GM18519 (cell line): ENCODE measurements at regions not wholly inside any gene's neighbourhood (a gene's known extent, or its start where the extent isn't known, plus 50 kb on each side); places are given as distances from the start of the nearest gene placed in this dataset.
"Not testable (repeated sequence)": the region's sequence is repeated elsewhere in the genome, so short reads cannot be mapped to it uniquely, and the experiment has no call there.

Experiments used
- ATAC-seq: cut with Tn5 transposase; IDR thresholded peaks from one replicate; pipeline ENCODE4 v1.9.1; 2021; ENCODE audit warnings: mild to moderate bottlenecking, moderate library complexity; ENCODE audit not compliant: unreplicated experiment, low FRiP score

DNA sequence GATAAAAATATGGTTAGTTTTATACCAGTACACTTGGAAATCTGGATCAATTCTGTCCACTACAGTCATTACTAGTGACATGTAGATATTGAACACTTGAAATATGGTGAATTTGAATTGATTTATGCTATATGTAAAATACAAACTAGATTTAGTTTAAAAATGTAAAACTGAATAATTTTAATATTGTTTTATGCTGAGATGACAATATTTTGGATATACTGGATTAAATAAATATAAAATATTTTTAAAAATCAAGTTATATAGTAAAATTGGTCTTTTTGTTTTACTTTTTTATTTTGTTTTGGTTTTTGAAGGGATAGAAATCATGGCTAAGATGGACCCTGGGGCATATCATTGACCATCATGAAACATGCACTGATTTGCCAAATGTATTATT lies 1372.8 kb upstream of the CDH18 start:
- not testable (repeated sequence) for ATAC-seq

DNA sequence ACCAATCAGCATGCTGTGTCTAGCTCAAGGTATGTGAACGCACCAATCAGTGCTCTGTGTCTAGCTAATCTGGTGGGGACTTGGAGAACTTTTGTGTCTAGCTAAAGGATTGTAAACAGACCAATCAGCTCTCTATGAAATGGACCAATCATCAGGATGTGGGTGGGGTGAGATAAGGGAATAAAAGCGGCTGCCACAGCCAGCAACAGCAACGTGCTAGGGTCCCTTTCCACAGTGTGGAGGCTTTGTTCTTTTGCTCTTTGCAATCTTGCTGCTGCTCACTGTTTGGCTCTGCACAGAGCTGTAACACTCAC lies 1353.9 kb upstream of the CDH18 start:
- ATAC-seq, result not testable (repeated sequence)

DNA sequence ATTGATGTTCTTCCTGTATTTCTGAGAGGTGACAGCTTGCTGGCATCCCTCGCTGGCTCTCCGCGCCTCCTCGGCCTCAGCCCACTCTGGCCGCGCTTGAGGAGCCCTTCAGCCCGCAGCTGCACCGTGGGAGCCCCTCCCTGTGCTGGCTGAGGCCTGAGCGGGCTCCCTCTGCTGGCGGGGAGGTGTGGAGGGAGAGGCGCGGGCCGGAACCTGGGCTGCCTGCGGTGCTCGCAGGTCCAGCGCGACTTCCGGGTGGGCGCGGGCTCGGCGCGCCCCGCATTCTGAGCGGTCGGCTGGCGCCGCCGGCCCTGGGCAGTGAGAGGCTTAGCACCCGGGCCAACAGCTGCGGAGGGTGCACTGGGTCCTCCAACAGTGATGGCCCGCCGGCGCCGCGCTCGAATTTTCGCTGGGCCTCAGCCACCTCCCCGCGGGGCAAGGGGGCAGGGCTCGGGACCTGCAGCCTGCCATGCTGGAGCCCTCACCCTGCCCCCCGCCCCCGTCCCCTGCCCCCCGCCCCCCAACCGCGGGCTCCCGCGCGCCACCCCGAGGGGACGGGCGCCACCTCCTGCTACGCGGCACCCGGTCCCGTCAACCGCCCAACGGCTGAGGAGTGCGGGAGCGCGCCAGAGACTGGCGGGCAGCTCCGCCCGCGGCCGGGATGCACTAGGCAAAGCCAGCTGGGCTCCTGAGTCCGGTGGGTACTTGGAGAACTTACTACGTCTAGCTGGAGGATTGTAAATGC lies 1353.4 kb upstream of the CDH18 start:
- not testable (repeated sequence) for ATAC-seq

DNA sequence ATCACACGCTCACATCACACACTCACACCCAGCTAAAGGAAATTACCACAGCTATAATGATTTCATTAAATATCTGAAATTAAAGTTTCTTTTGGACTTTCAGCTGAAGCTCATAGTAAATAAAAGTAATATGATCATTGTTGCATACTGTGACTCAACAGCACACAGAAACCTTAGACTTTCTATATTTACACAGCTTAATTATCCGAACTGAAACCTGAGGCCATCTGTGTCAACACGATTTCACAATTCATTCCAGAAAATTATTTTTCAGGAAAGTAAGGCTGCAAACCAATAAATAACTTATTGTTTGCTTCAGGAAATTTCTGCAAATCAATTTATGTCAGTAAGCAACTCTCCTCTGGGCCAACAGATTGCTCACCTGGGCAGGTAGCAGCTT lies 1352.2 kb upstream of the CDH18 start:
- ATAC-seq, result not testable (repeated sequence)

DNA sequence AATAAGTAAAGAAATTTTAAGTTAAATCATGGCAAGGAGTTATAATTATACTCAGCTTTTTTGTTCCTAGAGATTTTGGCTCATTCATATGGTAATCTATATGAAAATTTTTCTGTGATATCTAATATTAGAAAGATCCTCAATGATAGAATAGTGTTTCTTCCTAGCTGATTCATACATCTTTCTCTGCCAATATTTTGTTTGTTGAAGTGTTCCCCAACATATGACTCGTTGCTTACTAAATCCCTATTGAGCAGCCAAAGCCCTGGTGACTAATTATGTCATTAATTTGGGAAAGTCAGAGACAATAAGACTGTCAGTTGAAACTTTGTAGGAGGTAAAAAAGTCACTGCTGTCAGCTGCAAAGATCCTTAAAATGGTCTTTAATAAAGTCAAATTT lies 1348.5 kb upstream of the CDH18 start:
- ATAC-seq, result not testable (repeated sequence)

DNA sequence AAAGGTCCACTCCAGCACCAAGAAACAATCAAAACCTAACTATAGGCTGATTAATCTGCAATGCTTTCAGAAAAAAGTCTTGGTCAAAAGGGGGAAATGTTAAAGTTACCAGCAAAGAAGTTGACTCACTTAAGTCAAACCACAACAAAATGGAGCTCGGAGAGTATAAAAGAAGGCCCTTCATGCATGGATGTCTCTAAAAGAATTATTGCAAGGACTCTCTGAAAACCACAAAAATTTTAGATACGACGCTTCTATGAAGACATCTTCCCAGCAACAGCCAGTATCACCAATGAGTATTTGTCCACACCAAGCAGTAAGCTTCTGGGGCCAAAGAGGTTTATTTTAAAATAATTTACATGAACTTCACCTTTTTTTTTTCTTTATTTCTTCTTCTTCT lies 1327.4 kb upstream of the CDH18 start:
- not testable (repeated sequence) for ATAC-seq

DNA sequence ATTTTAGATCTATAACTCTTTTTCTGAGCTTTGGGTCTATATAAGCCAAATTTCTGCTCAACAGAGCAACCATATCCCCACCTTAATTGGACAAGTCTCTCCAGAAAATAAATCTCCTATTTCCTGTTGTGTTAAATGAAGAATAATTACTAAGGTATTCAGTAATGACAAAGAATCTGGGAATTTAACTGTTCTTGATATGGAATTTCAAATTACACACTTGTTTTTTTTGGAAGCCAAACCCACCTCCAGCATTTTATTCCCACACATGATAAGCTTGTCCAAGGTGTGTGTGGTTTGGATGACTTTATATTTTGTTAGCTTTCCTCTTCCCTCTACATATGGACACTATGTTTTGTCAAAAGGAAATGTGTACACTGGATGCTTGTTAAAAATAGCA lies 1313.2 kb upstream of the CDH18 start:
- ATAC-seq, result not testable (repeated sequence)

DNA sequence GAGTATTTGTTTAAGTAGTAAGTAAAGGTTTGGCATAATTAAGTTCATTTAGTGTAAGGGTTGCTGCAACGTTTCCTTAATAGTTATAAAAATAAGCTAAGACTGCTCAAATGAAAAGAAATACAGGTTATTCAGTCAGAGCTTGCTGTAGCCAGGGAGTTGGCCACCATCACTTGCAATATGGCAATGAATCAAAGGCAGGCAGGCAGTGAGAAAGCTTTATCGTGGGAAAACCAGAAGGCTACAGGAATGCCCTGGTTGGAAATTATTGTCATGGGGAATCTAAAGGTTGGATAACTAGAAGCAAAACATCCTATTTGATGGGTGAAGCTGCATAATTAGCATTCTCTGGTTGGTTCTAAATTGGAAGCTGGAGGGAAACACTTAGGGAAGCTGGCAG lies 1286.4 kb upstream of the CDH18 start:
- ATAC-seq, result not testable (repeated sequence)

DNA sequence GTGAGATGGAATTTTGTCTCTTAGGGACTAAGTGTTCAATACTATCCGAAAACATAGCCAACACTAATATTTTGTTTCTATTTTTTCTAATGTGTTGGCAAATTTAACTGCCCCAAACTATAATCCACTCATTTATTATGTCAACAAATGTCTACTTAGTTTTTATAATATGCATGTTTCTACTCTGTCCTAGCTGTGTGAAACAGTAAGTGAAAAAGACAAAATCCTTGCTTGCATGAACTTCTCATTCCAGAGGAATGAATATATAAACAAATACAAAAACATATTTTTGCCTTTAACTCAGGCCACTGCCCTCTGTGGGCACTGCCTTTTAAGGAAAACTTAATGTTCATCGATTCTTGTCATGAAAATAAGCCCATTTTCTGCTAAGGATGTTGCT lies 1275.4 kb upstream of the CDH18 start:
- no peak for ATAC-seq

DNA sequence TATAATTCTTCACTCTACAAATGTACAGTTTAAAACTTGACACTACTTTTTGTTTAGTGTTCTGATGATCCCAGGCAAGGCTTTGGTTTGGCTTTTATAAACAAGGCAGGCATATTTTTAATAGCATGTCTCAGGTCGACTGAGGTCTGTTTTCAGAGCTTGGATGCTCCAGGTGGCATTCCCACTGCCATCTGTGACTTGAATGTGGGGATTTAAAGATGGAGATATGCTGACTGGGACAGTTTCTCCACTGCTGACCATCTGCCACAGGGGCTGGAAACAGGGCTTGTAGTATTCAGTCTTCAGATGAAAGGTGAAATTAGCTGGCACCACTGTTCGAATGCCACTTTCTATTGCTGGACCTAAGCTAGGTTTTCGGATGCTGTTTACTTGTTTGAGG lies 1266.2 kb upstream of the CDH18 start:
- ATAC-seq, result no peak

DNA sequence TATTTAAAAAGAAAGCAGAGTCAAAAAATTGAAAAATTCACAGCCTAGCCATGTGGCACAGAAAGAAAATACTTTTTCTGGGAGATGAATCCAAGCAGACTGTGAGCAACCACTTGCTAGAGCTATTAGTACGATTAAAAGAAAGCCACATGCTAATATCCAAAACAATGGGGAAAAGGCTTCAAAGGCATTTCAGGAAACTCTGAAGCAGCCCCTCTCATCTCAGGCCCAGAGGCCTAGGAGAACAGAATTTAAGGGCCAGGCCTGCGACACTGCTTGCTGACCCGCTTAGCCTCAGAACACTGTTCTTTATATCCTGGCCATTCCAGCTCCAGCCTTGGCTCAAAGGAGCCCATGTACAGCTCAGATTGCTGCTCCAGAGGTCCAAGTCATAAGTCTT lies 1257.0 kb upstream of the CDH18 start:
- ATAC-seq, result no peak

DNA sequence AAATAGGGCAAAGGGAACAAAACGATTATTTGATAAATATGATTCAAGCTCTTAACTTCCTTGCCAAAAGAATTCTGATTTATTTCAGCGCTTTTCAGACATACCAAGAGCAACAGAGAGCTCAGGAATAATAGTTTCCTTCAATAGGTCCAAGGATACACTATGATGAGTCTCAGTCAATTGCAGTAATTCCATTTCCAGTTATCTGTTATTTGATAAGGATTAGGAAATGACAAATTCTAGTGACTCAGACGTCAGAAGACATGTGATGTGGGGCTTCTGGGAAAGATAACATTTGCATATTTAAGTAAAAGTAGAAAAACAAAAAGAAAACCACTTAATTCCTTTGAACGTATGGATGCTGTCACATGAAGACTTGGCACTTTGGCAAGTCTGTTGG lies 1250.8 kb upstream of the CDH18 start:
- no peak for ATAC-seq

DNA sequence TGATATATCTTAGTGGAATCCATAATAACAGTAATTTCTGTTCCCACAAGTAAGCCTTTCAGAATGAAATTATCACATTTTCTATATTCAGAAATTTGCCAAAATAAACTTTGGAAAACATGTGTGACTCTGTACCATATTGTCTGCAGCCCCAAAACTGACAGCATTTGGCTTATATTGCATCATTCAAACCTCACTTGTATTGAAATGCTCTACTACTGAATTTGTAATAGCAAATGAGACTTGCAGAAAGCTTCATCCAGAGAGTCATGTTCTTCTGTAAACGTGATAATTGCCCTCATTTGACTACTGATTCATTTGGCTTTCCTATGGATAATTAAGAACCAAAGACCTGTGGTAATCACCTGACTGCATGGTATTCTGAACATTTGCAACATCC lies 1249.5 kb upstream of the CDH18 start:
- ATAC-seq, result no peak

DNA sequence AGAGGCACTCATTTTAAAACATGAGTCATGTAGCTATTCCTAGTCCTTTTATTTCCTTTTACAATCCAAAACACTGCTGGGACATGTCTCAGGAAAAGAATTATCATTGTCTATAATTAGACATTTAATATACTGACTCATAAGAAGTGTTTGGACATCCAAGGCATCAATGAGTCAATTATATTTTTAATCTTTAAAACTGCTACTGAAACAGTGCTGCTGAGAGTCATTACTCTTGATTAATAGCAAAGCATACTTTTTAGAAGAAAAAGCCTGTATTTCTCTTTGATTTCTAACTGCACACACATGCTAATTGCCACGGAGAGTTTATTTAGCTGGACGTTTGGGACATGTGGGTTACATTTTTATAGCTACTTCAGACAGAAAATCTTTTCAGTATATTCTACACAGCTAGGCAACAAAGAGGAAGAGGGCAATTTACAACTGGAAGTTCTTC lies 1249.0 kb upstream of the CDH18 start:
- no peak for ATAC-seq

DNA sequence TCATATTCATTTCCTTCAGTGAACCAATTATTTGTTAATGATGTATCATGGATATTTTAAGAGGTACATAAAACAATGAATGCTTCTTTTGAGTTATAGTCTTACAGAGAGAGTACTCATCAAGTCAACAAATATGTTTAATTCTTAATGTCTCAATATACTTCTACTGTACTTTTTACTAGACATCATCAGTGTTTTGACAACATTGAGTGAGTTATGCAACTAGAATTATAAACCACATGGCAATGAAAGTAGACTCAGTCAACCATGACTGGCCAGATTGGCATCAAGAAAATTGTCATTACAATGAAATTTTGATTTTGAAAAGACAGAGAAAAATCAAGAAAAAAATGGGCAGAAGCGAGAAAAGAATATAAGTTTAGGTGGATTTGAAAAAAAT lies 1248.1 kb upstream of the CDH18 start:
- ATAC-seq, result no peak

DNA sequence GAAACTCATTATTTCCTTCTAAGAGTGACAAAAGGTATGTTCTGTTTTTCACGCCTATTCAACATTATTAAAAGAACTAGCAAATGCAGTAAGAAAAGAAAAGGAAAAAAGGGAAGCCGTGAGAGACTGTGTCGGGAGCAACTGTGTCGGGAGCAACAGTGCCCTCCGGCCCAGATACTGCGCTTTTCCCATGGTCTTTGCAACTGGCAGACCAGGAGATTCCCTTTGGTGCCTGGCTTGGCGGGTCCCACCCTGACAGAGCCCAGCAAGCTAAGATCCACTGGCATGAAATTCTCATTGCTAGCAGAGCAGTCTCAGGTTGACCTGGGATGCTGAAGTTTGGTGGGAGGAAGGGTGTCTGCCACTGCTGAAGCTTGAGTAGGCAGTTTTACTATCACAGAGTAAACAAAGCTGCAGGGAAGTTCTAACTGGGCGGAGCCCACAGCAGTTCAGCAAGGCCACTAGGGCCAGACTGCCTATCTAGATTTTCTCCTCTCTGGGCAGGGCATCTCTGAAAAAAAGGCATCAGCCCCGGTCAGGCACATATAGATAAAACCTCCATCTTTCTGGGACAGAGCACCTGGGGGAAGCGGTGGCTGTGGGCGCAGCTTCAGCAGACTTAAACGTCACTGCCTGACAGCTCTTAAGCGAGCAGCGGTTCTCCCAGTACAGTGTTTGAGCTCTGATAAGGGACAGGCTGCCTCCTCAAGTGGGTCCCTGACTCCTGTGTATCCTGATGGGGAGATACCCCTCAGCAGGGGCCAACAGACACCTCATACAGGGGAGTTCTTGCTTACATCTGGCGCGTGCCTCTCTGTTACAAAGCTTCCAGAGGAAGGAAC lies 1237.4 kb upstream of the CDH18 start:
- no peak for ATAC-seq

DNA sequence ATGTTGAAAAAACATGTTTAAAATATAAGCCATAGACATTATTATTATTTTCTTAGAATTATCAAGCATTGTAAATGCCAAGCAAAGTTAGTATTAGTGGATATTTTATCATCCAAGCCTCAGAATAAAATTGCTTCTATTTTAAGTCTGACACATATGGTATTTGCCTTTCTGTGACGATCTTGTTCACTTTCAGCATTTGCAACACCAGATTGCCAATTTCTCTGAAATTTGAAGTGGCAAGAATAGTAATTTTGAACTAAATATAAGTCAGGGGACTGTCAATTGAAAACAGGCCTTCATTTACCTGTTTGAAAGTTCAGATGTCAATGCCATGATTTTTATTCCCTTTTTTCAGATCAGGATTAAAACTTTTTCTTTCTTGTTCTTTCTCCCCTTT lies 1233.6 kb upstream of the CDH18 start:
- no peak for ATAC-seq

DNA sequence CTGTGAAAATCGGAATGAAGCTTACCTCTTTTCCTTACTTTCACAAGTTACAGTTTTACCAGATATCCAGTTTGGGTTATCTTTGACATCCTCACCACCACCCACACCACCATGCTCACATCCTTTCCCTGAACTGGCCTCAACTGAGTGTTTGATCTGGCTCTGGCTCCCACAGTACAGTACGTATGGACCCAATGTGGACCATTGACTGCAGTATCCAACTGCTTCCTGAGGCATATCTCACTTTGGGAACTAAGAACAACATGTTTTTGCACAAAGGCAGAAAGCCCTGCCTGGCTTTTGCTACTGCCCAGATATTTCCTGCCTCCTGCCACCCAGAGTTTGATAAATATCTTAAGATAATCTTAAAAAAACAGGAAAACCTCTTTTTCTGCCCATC lies 1232.0 kb upstream of the CDH18 start:
- ATAC-seq, result no peak

DNA sequence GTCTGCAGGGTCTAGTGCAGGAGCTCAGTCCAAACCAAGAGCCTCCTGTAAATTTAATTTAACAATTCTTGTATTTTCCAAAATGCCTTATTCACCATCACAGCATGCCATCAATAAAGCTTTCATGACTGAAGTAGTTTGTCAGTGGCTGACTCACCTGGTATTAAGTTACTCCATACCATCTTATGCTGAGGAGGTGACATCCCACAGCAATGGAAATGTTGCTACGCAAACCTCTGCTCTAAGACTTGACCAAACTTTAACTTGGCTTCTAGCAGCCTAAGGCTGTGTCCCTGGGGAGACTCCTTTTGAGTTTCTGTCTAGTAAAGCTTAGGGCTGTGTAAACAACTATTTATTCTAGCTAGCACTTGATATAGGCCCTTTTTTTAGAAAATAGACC lies 1231.3 kb upstream of the CDH18 start:
- ATAC-seq, result no peak

DNA sequence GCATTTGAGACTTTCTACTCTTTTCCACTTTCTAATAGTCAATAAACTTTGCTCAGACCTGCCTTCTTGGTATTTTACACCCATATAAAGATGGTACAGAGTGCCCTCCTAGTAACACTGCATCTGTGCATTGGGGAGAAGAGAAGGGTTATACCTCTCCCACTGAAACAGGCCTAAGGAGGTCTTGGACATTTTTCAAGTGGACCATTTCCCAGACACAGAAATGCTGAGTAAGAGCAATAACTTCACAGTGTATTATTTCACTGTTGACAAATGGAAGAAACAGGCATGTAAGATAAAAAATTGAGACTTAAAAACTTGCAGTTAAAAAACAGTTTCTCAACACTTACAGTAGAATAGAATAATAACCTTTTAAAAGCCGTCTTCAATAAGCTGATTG lies 1224.0 kb upstream of the CDH18 start:
- ATAC-seq, result no peak

DNA sequence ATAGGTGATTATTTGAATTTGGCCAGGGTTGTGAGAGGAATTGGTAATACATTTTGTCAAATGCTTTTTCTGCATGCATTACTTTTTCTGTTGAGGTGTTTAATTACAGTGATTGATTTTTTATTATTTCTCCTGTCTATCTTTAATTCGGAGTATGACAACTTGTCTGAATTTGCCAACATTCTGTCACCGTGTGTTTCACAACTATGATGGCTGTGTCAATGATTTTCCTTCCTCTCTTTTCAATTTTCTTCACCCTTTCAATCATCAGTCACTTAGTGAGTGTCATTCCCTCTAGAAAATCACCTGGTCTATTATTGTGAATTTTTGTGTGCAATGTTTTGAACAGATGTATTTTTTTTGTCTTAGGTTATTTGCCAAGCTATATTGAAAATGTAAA lies 1221.4 kb upstream of the CDH18 start:
- no peak for ATAC-seq

DNA sequence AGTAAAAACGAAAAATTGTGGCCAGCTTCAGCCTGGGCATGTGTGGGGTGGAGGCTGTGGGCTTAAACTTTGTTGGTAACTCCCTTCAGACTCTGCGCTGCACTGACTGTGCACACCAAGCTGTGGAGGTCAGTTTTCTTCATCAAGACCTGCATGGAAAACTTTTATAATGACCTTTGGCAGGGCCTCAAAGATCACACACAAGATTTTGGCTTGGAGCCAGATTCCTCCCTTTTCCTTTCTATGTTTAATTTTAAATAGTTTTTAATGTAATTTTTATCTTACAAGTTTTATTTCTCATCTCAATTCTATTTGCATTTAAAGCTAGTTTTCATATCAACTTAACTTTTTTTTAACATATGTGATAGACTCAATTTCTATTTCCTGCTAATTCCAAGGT lies 1211.1 kb upstream of the CDH18 start:
- ATAC-seq, result no peak
